HG03520 (cell line): ENCODE measurements at regions not wholly inside any gene's neighbourhood (a gene's known extent, or its start where the extent isn't known, plus 50 kb on each side); places are given as distances from the start of the nearest gene placed in this dataset.

Source experiments
- ATAC-seq: cut with Tn5 transposase; IDR thresholded peaks from one replicate; pipeline ENCODE4 v1.9.1; 2021; ENCODE audit warnings: mild to moderate bottlenecking, moderate library complexity; ENCODE audit not compliant: unreplicated experiment

- no peak for ATAC-seq
Measured at GRCh38 chr2:57894381-57894780, 152.2 kb upstream of the VRK2 start.

- ATAC-seq: no peak
Measured at GRCh38 chr2:57897920-57898319, 148.7 kb upstream of the VRK2 start.

GRCh38 chr2:57899898-57900297 lies 146.7 kb upstream of the VRK2 start:
- ATAC-seq: no peak

- ATAC-seq: no peak
Measured at GRCh38 chr2:57902578-57902977, 144.0 kb upstream of the VRK2 start.

- peak; percentile 61 for ATAC-seq
Measured at GRCh38 chr2:57906152-57906732, 140.4 kb upstream of the VRK2 start.

- no peak for ATAC-seq
Measured at GRCh38 chr2:57907411-57907810, 139.2 kb upstream of the VRK2 start.

- peak; percentile 70 for ATAC-seq
Measured at GRCh38 chr2:57908736-57909161, 137.9 kb upstream of the VRK2 start.

GRCh38 chr2:57918126-57918525 lies 128.5 kb upstream of the VRK2 start:
- ATAC-seq: no peak

GRCh38 chr2:57920342-57920939 lies 126.2 kb upstream of the VRK2 start:
- ATAC-seq: no peak

- no peak for ATAC-seq
Measured at GRCh38 chr2:57934659-57935058, 111.9 kb upstream of the VRK2 start.

GRCh38 chr2:57936216-57936615 lies 110.4 kb upstream of the VRK2 start:
- no peak for ATAC-seq

GRCh38 chr2:57937456-57937855 lies 109.2 kb upstream of the VRK2 start:
- no peak for ATAC-seq

GRCh38 chr2:57941816-57942215 lies 104.8 kb upstream of the VRK2 start:
- no peak for ATAC-seq

- ATAC-seq: no peak
Measured at GRCh38 chr2:57943315-57943714, 103.3 kb upstream of the VRK2 start.

GRCh38 chr2:57947398-57947797 lies 99.2 kb upstream of the VRK2 start:
- ATAC-seq: no peak

- ATAC-seq: no peak
Measured at GRCh38 chr2:57954020-57954419, 92.6 kb upstream of the VRK2 start.

- no peak for ATAC-seq
Measured at GRCh38 chr2:57957238-57957637, 89.4 kb upstream of the VRK2 start.

- ATAC-seq: no peak
Measured at GRCh38 chr2:57959390-57959789, 87.2 kb upstream of the VRK2 start.

GRCh38 chr2:57962861-57963260 lies 83.7 kb upstream of the VRK2 start:
- ATAC-seq: no peak

- no peak for ATAC-seq
Measured at GRCh38 chr2:57965219-57965618, 81.4 kb upstream of the VRK2 start.

GRCh38 chr2:57965961-57966360 lies 80.6 kb upstream of the VRK2 start:
- no peak for ATAC-seq

- no peak for ATAC-seq
Measured at GRCh38 chr2:57973621-57974186, 72.9 kb upstream of the VRK2 start.

GRCh38 chr2:57979158-57979557 lies 67.4 kb upstream of the VRK2 start:
- no peak for ATAC-seq
